ENCODE measurements at regions not wholly inside any gene's neighbourhood (a gene's known extent, or its start where the extent isn't known, plus 50 kb on each side); places are given as distances from the start of the nearest gene placed in this dataset.
A peak's percentile ranks its signal among the peaks of the same experiment; 100 is the strongest.

GRCh38 chr21:26717146-26717739 lies 128.0 kb downstream of the ADAMTS1 start:
- TF ChIP-seq, protein P1, sequence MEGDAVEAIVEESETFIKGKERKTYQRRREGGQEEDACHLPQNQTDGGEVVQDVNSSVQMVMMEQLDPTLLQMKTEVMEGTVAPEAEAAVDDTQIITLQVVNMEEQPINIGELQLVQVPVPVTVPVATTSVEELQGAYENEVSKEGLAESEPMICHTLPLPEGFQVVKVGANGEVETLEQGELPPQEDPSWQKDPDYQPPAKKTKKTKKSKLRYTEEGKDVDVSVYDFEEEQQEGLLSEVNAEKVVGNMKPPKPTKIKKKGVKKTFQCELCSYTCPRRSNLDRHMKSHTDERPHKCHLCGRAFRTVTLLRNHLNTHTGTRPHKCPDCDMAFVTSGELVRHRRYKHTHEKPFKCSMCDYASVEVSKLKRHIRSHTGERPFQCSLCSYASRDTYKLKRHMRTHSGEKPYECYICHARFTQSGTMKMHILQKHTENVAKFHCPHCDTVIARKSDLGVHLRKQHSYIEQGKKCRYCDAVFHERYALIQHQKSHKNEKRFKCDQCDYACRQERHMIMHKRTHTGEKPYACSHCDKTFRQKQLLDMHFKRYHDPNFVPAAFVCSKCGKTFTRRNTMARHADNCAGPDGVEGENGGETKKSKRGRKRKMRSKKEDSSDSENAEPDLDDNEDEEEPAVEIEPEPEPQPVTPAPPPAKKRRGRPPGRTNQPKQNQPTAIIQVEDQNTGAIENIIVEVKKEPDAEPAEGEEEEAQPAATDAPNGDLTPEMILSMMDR (conservative IDR thresholded peaks at IDR 0.05; ENCODE audit: low read depth, low read length): peak; percentile 60
- DNase-seq (ENCODE audit: low read depth): no peak

DNA sequence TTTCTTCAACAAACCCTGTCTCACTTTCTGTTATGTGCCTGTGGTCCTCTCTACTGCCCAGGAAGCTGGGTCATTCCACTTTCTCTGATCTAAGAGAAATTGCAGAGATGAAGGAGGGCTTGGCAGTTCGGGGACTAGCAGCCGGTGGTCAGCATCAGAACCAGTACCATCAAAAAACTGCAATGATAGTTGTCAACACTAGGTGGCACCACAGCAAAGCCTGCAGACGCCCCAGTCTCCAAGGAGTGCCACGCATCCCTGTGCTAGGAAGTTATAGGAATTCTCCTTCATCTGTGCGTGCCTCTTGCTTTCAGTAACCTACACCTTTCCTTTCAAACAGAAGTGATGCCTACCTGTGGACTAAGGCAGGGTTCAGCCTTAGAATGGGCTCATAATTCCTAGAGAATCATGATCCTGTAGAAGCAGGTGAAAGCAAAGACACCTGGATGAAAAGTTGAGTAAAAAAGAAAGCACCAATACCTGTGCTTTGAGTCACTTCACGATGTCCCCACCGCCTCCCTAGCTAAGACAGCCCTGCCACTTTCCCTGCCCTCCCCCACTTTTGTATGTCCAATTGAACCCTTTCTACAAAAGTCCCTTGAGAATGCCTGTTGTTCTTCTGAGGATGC lies 129.2 kb downstream of the ADAMTS1 start:
- DNase-seq (ENCODE audit: low read depth): no peak
- TF ChIP-seq, protein P1 (conservative IDR thresholded peaks at IDR 0.05; ENCODE audit: low read depth, low read length): peak; percentile 92
- no peak overlapping the region for H3K4me3 ChIP-seq (ENCODE audit: low read depth, low read length)

More at GRCh38 chr21:26717146-26717739, 128.0 kb downstream of the ADAMTS1 start:
- H3K4me3 ChIP-seq (ENCODE audit: low read depth, low read length): no peak overlapping the region

DNA sequence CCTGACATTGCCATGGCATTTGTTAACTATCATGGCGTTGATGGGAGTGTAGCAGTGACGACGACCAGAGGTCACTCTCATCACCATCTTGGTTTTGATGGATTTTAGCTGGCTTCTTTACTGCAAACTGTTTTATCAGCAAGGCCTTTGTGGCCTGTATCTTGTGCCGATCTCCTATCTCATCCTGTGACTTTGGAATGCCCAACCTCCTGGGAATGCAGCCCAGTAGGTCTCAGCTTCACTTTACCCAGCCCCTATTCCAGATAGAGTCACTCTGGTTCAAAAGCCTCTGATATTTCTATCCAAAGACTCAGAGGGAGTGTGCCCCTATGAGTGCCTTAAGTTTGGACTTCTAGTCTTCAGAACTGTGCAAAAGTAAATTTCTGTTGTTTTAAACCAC lies 130.1 kb downstream of the ADAMTS1 start:
- DNase-seq (ENCODE audit: low read depth): no peak
- TF ChIP-seq, protein P1 (conservative IDR thresholded peaks at IDR 0.05; ENCODE audit: low read depth, low read length): no peak
- H3K4me3 ChIP-seq (ENCODE audit: low read depth, low read length): no peak overlapping the region

DNA sequence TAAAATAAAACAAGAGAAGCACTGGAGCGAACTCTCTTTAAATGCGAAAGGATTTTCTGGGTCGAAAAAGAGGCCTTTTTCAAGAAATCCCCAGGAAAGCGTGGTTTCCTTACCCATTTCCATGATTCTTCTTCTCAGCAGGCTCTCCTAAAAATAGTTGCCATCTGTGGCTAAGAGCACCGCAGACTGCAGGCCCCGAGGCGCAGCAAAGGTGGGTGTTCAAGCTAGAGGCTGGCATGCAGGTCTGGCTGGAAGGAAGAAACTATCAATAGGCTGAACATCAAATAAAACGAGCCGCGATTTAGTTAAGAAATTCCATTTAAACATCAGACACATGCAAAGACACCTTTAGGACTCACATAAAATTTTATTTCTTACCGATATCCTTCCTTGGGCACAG lies 135.1 kb downstream of the ADAMTS1 start:
- TF ChIP-seq, protein P1 (conservative IDR thresholded peaks at IDR 0.05; ENCODE audit: low read depth, low read length): no peak
- no peak overlapping the region for H3K4me3 ChIP-seq (ENCODE audit: low read depth, low read length)
- DNase-seq (ENCODE audit: low read depth): no peak

DNA sequence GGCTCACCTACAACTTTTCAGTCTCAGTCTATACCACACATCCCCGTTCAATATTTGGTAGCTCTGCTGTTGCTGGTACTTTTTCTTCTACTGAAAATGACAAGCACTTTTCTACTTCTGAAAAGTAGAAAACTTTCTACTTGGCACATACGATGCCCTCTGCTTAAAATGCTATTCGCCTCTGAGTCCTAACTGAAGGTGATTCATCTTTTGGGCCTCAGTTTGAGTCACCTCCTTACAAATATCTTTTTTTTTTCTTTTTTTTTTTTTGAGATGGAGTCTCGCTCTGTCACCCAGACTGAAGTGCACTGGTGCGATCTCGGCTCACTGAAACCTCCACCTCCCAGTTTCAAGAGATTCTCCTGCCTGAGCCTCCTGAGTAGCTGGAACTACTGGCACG lies 136.0 kb upstream of the CYYR1 start:
- H3K4me3 ChIP-seq (ENCODE audit: low read depth, low read length): no peak overlapping the region
- no peak for DNase-seq (ENCODE audit: low read depth)
- TF ChIP-seq, protein P1 (conservative IDR thresholded peaks at IDR 0.05; ENCODE audit: low read depth, low read length): no peak

DNA sequence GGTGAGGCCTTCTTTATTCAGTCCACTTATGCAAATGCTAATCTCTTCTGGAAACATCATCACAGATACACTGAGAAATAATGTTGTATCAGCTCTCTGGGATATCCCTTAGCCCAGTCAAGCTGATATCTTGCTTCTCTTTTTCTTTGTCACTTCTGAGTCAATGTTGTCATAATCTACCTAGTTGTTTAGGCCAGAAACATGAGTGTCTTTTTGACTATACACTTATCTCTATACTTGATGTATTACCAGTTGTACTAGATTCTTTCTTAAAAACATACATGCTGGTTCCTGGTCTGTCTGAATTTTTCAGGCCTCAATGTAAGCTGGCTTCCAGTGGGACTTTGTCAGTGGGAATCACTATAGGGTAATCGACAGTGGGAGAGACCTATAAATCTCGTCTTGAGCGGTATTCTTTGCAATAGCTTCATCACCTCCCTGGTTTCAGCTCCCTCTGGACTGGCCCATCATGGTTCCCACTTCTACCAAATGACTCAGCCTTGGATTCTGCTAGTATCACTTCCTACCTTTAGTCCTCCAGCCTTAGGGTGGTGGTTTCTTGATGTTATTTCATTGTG lies 135.2 kb upstream of the CYYR1 start:
- TF ChIP-seq, protein P1 (conservative IDR thresholded peaks at IDR 0.05; ENCODE audit: low read depth, low read length): no peak
- DNase-seq (ENCODE audit: low read depth): no peak
- H3K4me3 ChIP-seq (ENCODE audit: low read depth, low read length): no peak overlapping the region

Measured in epithelial cell of proximal tubule (primary cell).